PC-3 (cell line): ENCODE measurements at regions not wholly inside any gene's neighbourhood (a gene's known extent, or its start where the extent isn't known, plus 50 kb on each side); places are given as distances from the start of the nearest gene placed in this dataset.

Experiments
- CTCF ChIP-seq: fragments of 300-600 bp; sonication (generic); conservative IDR thresholded peaks from 2 replicates; pipeline ENCODE4 v1.5.1; 2017; ENCODE audit warnings: antibody characterized with exemption, low read depth, mild to moderate bottlenecking, low read length
- EZH2phosphoT487 ChIP-seq: fragments of 300-600 bp; sonication (generic); IDR thresholded peaks from 2 replicates; pipeline ENCODE4 v1.6.1; 2018; ENCODE audit warnings: mild to moderate bottlenecking, antibody characterized with exemption, low read length, borderline replicate concordance

- TF ChIP-seq CTCF (no peak), EZH2phosphoT487 (no peak)
Observed at GRCh38 chr12:131509701-131510100, 201.2 kb upstream of the SFSWAP start.
